ENCODE measurements at regions not wholly inside any gene's neighbourhood (a gene's known extent, or its start where the extent isn't known, plus 50 kb on each side); places are given as distances from the start of the nearest gene placed in this dataset.

DNA sequence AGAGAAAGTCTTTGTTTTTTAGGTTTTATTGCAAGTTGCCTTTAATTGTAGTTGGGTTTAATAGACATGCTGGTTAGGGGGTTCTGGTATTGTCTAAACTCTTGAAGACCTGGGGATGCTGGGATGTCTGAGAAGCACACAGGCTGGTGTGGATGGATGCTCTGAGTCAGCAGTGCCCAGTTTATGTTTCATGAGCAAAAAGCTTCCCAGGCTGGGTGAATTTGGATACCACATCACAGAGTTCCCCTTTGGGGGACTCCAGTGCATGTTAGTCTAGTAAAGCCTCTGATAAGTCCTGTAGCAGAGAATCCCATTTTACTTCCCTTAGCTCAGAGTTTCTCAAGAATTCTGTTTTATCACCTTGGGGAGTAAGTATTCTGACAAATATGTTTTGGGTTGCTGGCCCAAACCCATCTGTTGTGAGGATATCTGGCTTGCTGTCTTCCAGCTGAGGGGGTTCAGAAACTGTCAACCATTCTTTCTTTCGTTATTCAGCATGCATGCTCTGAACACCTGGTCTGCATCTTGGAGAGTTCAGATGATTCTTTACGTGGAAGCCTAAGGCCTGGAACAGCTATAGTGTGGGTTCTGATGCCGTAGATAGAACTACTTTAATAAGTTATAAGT lies 509.1 kb downstream of the VRK1 start:
- TF ChIP-seq POLR2A (IDR thresholded peaks at IDR 0.05) = no peak
- TF ChIP-seq, protein P1, sequence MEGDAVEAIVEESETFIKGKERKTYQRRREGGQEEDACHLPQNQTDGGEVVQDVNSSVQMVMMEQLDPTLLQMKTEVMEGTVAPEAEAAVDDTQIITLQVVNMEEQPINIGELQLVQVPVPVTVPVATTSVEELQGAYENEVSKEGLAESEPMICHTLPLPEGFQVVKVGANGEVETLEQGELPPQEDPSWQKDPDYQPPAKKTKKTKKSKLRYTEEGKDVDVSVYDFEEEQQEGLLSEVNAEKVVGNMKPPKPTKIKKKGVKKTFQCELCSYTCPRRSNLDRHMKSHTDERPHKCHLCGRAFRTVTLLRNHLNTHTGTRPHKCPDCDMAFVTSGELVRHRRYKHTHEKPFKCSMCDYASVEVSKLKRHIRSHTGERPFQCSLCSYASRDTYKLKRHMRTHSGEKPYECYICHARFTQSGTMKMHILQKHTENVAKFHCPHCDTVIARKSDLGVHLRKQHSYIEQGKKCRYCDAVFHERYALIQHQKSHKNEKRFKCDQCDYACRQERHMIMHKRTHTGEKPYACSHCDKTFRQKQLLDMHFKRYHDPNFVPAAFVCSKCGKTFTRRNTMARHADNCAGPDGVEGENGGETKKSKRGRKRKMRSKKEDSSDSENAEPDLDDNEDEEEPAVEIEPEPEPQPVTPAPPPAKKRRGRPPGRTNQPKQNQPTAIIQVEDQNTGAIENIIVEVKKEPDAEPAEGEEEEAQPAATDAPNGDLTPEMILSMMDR (IDR thresholded peaks at IDR 0.05) = no peak
